DMS 273 (cell line): ENCODE measurements at regions not wholly inside any gene's neighbourhood (a gene's known extent, or its start where the extent isn't known, plus 50 kb on each side); places are given as distances from the start of the nearest gene placed in this dataset.

Source experiments
- DNase-seq: peaks from one replicate; lab custom pipeline; 2025; ENCODE audit not compliant: unreplicated experiment; lab: John Stamatoyannopoulos, UW

DNA sequence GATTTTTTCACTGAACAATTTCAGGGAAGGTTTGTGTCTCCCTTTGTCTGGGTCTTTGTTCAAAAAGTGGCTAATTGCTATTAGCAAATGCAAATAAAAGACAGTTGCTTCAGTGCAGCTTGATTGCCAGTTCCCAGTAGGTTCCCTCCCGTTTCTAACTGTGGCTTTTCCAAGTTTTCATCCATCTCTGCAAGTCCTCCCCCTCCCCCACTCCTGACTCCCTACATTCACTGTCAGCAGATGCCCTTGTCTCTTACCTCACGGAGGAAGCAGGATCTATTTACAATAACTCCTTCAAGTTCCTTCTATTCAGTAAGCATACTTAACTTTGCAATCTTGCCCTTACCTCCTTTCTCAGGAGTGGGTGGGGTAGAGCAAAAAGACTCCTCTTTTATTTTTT, 55.4 kb upstream of the SCEL start:
- peak; percentile 1 for DNase-seq

DNA sequence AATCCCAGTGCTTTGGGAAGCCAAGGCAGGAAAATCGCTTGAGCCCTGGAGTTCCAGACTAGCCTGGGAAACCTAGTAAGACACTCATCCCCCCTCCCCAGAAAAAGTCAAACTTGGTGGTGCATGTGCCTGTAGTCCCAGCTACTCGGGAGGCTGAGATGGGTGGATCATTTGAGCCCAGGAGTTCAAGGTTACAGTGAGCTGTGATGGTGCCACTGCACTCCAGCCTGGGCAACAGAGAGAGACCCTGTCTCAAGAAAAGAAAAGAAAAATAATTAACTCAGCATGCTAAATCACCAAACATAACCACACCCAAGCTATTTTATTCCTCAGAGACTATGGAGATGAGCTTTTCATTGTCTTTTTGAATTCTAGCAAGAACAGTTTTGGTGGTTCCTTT, 56.2 kb upstream of the SCEL start:
- DNase-seq, result no peak

DNA sequence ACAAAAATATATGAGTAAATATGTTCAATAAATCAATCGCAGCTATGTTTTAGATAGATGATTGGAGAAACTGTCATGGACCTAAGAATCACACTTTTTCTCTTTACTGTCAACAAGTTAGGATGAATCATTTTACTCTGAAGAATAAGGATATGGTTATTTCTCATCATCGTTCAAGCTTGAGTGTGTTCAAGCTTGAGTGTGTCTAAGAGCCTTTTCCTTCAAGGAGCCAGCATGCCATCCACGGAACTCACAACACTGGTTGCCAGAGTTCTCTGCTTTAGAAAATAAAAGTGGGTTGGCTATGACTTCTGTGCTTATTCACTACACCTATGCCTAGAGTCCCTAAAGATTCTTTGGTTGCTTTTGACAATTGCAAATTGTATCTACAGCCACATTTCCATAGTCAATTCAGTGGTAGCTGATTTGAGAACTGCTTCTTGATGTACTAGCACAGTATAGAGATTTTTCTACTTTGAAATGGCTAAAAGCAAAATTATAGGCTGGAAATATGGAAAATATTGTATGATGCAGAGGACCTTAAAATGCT, 58.1 kb upstream of the SCEL start:
- DNase-seq, result no peak

DNA sequence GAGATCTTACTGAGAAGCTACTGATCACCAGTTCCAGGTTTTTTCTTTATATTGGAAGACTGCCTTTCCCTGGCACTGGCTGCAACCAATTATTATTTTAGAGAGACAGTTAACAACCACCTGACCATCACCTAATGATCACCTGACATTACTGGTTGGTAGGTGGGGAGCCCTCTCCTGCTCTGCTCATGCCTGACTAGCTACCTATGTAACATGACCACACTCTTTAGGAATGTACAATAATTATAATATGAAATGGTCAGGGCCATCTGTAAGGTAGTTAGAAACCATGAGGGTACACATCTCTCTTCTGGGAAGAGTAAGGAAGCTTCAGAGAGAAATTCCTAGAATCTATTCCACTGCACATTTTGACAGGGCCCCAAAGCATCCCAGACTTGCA, 59.0 kb upstream of the SCEL start:
- DNase-seq, result no peak

DNA sequence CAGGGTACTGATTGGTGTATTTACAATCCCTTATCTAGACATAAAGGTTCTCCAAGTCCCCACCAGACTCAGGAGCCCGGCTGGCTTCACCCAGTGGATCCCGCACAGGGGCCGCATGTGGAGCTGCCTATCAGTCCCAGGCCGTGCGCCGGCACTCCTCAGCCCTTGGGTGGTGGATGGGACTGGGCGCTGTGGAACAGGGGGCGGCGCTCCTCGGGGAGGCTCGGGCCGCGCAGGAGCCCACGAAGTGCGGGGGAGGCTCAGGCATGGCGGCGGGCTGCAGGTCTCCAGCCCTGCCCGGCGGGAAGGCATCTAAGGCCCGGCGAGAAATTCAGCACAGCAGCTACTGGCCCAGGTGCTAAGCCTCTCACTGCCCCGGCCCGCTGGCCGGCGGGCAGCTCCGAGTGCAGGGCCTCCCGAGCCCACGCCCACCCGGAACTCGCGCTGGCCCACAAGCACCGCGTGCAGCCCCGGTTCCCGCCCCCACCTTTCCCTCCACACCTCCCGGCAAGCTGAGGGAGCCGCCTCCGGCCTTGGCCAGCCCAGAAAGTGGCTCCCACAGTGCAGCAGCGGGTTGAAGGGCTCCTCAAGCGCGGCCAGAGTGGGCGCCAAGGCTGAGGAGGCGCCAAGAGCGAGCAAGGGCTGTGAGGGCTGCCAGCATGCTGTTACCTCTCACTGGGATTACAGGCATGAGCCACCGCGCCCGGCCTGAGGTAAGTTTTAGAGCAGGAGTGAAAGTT, 60.0 kb upstream of the SCEL start:
- no peak for DNase-seq

DNA sequence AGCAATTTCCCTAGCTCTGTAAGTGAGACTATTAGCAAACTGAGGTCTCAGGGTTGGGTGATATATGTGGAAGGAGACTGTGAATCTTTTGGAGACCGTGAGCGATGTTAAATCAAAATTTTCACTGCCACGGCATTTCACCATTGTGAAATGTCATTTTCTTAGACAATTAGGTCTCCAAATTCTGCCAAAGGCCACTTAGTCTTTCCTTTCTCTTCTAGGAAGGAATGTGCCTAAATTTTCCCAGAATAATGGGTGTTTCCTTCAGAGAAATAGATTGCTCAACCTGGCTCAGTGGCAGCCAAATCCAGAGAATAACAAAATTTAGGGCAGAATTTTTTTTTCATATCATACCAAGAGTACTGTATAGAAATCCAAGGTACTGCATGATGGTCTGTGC, 64.5 kb upstream of the SCEL start:
- DNase-seq, result no peak

DNA sequence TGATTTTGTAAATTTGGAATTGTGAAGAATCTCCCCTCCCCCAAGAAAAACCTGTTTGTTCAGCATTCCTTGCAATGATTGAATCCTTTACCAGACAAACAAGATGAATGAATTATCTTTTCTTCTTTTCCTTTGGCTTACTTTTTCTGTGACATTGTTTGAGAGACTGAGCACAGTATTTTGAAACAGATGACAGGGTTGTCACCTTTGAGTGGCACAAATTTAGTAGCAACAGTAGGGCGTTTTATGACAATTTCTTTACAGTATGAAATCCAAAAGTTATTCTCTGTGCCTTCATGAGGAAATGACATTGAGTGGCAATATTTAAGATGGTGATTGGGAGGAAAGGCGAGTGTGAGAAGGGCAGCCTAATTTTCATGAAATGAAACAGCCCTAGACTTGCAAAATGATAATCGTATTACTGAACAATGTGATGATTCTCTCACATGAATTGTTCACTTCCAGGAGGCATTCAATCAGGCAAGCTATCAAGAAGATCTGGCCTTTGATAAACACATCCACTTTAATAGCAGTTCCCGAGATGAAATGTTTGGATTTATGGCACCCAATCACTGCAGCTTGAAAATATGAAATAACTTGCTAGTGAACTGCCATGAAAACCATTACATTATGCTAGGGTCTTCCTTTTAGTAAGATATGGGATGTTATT, 68.6 kb upstream of the SCEL start:
- no peak for DNase-seq

DNA sequence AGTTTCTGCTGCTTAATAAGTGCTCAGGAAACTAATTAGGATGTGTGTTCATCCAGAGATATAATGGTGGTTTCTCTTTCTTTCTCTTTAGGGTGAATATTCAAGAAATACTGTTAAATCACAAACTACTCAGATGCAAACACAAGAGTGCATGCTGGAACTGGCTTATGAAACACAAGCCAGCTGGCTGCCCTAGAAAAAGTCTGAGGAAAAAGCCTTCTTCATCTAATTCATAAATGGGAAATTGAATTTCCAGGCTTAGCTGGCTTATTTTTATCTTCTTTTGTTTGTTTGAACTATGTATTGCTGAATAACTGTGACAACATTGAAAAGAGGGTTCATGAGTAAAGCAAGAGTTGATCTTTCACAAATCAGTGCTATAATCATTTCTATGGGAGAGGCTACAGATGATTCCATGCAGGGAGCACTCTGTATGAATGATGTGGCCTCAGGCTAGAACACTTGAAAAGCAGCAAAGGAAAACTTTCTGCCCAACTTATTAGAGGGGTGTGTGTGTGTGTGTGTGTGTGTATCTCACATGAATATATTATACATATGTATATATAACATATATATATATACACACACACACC, 69.8 kb upstream of the SCEL start:
- no peak for DNase-seq

DNA sequence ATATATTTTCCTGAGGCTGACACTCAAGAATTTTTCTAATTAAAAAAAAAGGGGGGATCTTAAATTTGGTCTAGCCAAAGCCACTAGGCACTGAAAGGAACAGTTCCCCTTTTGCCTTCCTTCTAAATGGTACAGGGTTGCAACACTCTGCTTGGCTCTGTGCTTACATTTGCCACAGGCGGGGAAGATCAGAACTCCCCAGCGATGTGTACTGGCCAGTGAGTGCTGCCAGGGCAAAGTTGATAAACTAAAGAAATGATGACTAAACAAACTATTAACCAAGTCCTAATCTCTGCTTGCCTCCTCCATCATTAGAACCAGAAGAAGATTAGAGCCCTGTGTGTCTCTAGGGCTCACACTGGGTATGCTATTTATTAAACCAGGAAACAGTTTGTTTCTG, 75.3 kb upstream of the SCEL start:
- no peak for DNase-seq

DNA sequence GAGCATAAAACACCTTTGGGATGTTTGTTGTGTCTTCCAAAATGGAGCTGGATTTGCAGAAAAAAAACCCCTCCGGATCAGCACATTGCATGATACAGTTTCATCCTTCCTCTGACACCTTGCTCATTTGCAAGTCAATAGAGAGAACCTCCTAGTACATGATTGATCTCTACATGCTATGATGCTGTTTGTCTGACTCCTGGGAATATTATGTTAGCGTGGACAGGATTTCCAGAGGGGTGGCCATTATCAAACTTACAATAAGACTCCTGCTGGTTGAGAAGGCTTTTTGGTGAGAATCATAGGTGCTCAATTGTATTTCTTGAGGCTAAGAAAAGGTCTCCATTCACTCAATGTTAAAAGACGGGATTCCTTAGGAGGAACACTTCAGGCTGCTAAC, 75.9 kb upstream of the SCEL start:
- no peak for DNase-seq

DNA sequence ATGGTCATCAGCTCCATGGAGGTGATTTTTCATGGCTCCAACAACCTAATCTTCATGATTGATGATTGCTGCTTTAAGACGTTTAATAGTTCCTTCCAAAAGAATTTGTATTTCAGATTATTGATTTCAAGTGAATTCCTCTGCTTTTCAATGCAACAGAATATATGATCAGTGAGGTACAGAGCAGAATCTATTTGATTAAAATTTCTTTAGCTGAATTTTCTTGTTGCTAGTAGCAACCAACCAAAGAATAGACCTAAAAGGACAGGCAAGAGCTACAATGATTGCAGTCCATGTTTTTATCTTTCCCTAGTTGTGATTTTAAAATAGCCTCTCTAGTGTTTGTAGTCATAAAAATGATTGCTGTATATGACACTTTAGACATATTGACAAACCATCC, 76.8 kb upstream of the SCEL start:
- no peak for DNase-seq

DNA sequence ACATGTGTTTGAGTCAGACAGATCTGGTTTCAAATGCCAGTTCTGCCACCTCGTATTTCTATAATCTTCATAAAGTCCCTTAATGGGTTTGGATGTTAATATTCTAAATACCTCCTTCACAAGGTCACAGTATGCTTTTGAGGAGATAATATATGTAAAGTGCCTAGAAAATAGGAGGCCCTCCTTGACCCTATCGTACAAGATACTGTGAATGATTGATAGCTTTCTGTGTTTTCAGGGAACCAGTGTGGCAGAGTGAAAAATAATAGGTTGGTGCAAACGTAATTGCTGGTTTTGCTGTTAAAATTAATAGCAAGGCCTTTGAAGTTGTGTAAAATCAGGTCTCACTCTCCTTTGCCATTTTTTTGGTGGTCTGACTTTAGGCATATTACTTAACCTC, 77.5 kb upstream of the SCEL start:
- no peak for DNase-seq

DNA sequence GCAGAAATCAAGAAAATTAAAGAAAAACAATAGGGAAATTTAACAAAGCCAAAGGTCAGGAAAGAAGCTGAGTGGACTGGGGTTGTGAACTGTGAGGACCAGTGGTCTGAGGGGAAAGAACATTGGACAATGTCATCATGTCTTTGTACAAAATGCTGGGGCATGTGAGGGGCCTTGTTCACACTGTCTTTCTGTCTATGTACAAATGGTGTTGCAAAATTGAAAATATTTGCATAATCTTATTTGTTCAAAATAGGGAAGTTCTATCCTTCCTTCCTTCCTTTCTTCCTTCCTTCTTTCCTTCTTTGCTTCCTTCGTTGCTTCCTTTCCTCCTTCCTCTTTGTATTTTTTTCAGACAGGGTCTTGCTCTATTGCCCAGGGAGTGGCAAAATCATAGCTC, 79.2 kb upstream of the SCEL start:
- no peak for DNase-seq

DNA sequence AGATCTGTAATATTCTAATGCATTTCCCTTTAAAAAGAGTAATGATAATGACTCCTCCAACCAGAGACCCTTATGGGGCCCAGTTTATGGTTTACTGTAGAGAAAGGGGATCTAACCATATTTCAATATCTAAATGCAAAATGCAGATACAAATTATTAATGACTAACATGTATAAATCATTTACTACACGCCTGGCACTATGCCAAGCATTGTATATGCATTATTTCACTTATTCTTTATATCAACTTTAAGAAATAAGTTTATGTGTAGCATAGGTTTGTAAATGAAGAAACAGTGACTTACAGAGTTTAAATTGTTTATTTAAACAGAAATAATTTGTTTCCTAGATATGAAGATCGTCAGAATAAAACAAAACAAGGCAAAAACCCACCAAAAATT, 86.2 kb upstream of the SCEL start:
- DNase-seq, result no peak

DNA sequence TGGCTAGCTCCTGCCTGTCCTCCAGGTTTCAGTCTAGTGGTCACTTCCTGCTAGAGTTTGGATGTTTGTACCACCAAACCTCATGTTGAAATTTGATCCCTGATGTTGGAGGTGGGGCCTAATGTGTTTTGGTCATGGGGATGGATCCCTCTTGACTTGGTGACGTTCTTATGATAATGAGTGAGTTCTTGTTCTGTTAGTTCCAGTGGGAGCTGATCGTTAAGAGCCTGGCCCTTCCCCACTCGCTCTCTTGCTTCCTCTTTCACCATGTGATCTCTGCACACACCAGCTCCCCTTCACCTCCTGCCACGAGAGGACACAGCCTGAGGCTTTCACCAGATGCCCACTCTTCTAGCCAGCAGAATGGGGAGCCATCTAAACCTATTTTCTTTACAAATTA, 86.8 kb upstream of the SCEL start:
- DNase-seq, result no peak

DNA sequence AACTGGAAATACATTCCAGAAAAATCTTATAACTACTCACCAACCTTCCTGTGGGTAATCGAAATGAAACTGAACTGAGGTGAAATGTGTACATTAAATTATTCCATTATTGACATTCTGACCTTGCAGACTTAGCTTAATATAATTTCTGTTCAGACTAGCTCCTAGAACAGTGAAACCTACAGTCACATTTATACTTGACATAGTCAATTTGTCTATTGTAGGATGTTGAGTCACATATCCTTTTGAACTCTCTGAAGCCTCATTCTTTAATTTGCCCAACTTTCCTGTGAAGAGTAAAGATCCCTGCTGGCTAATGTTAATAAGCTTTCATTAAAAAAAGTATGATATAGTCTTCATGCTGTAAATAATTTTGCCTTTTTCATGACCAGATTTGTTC, 92.0 kb upstream of the SCEL start:
- no peak for DNase-seq

DNA sequence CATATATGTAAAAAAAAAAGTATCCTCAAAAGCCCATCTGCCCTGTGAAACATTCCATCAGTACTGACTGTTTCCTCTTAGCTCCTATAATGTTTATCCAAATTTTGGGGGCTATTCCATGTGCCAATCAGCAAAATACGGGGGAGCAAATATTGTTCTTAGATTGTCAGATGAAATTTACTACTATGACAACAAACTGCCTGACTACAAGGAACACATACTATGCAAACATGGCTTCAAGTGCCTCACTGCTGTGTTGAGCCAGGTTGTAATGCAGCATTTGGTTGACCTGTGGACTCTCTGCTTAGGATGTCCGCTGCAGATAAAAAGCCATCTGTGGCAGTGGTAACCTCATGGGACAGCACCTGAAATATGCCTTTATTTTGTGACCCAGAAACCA, 98.2 kb upstream of the SCEL start:
- DNase-seq, result no peak

DNA sequence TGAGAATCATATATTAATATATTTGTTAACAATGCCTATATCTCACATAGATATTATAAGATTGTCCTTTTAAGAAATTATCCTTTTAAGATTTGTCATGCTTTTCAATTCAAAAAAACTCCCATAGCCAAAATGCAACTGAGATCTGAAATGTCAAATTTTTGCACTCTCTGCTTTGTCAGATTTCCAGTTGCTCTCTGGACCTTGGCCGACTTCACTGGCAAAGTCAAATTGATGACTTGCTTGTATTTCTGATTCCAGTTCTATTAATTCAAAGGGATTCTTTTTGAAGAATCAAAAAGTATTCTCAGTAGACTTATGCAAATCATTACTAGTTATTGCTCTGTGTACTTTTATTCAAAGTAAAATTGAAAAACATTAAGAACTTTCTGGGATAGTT, 101.2 kb upstream of the SCEL start:
- no peak for DNase-seq

DNA sequence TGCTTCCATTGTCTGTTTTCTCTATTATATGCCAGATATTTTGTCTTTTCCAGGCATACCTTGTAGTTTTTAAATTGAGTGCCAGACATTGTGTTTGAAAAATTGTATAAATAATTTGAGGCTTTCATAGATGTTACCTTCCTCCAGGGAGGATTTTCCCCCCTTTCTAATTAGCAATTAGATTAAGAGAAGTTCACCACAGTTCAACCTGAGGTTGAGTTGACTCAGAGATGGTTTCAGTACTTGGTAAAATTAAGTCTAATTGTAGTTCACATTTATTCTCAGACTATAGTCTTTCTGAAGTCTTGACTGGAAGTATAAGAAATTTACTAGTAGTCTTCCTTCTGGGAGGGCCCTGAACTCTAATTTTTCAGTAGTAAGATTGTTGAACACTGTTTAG, 104.1 kb upstream of the SCEL start:
- DNase-seq, result no peak

DNA sequence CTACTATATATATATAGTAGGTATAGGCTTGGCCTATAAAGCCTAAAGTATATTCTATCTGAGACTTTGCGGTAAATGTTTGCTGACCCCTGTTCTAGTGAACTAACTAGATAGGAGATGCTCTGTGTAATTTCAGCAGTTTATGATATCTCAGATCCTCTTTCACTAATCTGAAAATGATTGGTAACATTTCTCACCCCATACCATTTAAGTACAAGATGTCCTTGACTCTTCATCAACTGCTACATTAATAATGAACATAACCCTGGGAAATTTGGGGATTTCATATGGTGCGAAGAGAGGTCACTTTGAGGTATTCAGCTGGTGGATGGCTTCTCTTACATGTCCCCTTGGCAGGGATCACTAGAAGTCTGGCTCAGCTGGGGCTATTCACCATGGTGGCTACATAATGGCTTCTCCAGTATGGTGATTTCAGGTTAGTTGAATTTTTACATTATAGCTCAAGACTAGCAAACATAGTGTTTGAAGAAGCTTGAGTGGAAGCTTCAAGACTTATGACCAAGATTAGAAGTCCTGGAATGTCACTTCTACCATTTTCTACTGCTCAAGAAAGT, 103.6 kb upstream of the MYCBP2 start:
- DNase-seq, result no peak

DNA sequence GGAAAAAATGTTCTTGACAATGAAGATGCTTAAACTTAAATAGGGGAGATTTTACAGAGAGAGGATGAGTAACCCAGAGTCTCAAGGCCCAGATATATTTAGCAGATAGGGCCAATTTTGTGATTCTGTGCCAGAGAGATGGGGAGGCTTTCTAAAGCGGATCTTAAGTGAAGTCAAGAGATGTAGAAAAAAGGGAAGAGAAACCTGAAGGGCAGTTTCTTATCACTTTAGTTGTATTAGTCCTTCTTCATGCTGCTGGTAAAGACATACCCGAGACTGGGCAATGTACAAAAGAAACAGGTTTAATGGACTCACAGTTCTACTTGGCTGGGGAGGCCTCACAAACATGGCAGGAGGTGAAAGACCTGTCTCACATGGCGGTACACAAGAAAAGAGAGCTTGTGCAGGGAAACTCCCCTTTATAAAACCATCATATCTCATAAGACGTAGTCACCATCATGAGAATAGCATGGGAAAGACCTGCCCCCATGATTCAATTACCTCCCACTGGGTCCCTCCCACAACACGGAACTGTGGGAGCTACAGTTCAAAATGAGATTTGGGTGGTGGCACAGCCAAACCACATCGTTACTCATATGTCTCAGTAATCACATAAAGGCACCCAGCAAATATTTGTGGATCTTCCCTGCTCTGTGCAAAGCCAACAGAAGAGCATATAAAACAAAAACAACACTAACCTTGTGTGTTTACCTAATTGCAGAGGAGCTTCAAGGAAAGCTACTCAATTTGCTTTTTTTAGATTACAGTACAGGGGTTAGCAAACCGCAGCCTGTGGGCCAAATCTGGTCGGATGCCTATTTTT, 102.6 kb upstream of the MYCBP2 start:
- no peak for DNase-seq
